Gastroesophageal sphincter (tissue), 4 donors: ENCODE measurements at regions not wholly inside any gene's neighbourhood (a gene's known extent, or its start where the extent isn't known, plus 50 kb on each side); places are given as distances from the start of the nearest gene placed in this dataset.

ENCODE experiments used
- ATAC-seq: fragments of 150-250 bp; one replicate; pipeline ENCODE4 v1.9.1; 2016; ENCODE audit warnings: mild to moderate bottlenecking, moderate library complexity
- H3K27ac ChIP-seq, 4 donors: fragments of 200-600 bp; sonication (generic) in 3 of 4; 1 replicate in 3 of 4; 2 replicates in 1 of 4; pipeline ENCODE4 v1.5.1; 2016 to 2019
- H3K27me3 ChIP-seq: fragments of 200-600 bp; sonication (generic); one replicate; pipeline ENCODE4 v1.5.1; 2019
- H3K36me3 ChIP-seq, 2 donors: fragments of 200-600 bp; sonication (generic); one replicate each; pipeline ENCODE4 v1.5.1; 2019; ENCODE audit warnings: control low read depth in 1 of 2
- H3K4me1 ChIP-seq, 3 donors: fragments of 200-600 bp; sonication (generic); 1 replicate in 2 of 3; 2 replicates in 1 of 3; pipeline ENCODE4 v1.5.1; 2016 to 2019; ENCODE audit warnings: control low read depth in 2 of 3
- H3K4me3 ChIP-seq, 2 donors: fragments of 200-600 bp; sonication (generic); one replicate each; pipeline ENCODE4 v1.5.1; 2019; ENCODE audit warnings: mild to moderate bottlenecking in 1 of 2, moderate library complexity in 1 of 2
- H3K9me3 ChIP-seq, 3 donors: fragments of 200-600 bp; sonication (generic); one replicate each; pipeline ENCODE4 v1.5.1; 2017 to 2019; ENCODE audit warnings: control low read depth in 2 of 3
- CTCF ChIP-seq, 4 experiments: fragments of 200-600 bp in 2 of 4; fragments of 450-650 bp in 2 of 4; sonication (generic) in 1 of 4; IDR thresholded peaks; one replicate each; pipeline ENCODE4 v1.5.1; 2017 to 2019; ENCODE audit warnings: antibody characterized with exemption in 4 of 4, mild to moderate bottlenecking in 2 of 4, moderate library complexity in 2 of 4
- EP300 ChIP-seq: sonication (generic); formaldehyde crosslinking; IDR thresholded peaks from one replicate; pipeline ENCODE4 v1.6.1; 2017; ENCODE audit warnings: antibody characterized with exemption, mild to moderate bottlenecking
- POLR2A ChIP-seq, 2 donors: fragments of 450-650 bp; IDR thresholded peaks; one replicate each; pipeline ENCODE4 v1.6.1; 2017; ENCODE audit warnings: antibody characterized with exemption in 2 of 2, mild to moderate bottlenecking in 2 of 2, moderate library complexity in 1 of 2
- POLR2AphosphoS5 ChIP-seq: sonication (generic); formaldehyde crosslinking; IDR thresholded peaks from one replicate; pipeline ENCODE4 v1.6.1; 2017; ENCODE audit warnings: antibody characterized with exemption
- WGBS, 2 donors: methylation state at CpG; one replicate each; pipeline ENCODE4 v1.1.5; 2018; ENCODE audit warnings: low coverage in 1 of 2; 5-methylcytosine and 5-hydroxymethylcytosine counted together

- H3K9me3 ChIP-seq: no peaks in the 10 kb centered on the region
- no peaks in the 10 kb centered on the region for H3K27me3 ChIP-seq
- H3K4me1 ChIP-seq: no peaks in the 10 kb centered on the region
- no peak overlapping the region for H3K27ac ChIP-seq
- ATAC-seq: no peak
- WGBS, 2 donors: 71 to 85% methylated on average over 1 of the region's 1 CpG
- H3K4me3 ChIP-seq: no peak overlapping the region
- no peaks in the 10 kb centered on the region for H3K36me3 ChIP-seq
- TF ChIP-seq POLR2A (IDR thresholded peaks at IDR 0.05) (no peak), POLR2AphosphoS5 (no peak), CTCF (IDR thresholded peaks at IDR 0.05) (no peak), EP300 (no peak)
Measured at GRCh38 chr6:77249560-77249959, 213.7 kb downstream of the HTR1B start.

GRCh38 chr6:77245026-77245425, 218.3 kb downstream of the HTR1B start:
- no peak overlapping the region for H3K4me3 ChIP-seq
- H3K36me3 ChIP-seq: no peaks in the 10 kb centered on the region
- no peak overlapping the region for H3K27ac ChIP-seq
- H3K9me3 ChIP-seq: no peaks in the 10 kb centered on the region
- ATAC-seq: no peak
- 68 to 83% methylated on average over 2 of the region's 2 CpGs for WGBS, 2 donors
- no peaks in the 10 kb centered on the region for H3K27me3 ChIP-seq
- no peak for TF ChIP-seq CTCF (IDR thresholded peaks at IDR 0.05)
- TF ChIP-seq EP300: no peak
- no peak for TF ChIP-seq POLR2A (IDR thresholded peaks at IDR 0.05)
- no peaks in the 10 kb centered on the region for H3K4me1 ChIP-seq

GRCh38 chr6:77231438-77232305, 231.6 kb downstream of the HTR1B start:
- no peaks in the 10 kb centered on the region for H3K9me3 ChIP-seq
- H3K4me3 ChIP-seq: no peak overlapping the region
- no peak for ATAC-seq
- no peaks in the 10 kb centered on the region for H3K27me3 ChIP-seq
- H3K4me1 ChIP-seq: no peaks in the 10 kb centered on the region
- WGBS, 2 donors: 75 to 83% methylated on average over 1 of the region's 1 CpG
- H3K27ac ChIP-seq: no peak overlapping the region
- no peak for TF ChIP-seq EP300
- no peak for TF ChIP-seq POLR2A (IDR thresholded peaks at IDR 0.05)
- no peak for TF ChIP-seq CTCF (IDR thresholded peaks at IDR 0.05)
- no peaks in the 10 kb centered on the region for H3K36me3 ChIP-seq

- no peak for ATAC-seq
- Histone ChIP-seq H3K4me3 (no peak overlapping the region), H3K27me3 (no peaks in the 10 kb centered on the region), H3K4me1 (no peaks in the 10 kb centered on the region), H3K36me3 (no peaks in the 10 kb centered on the region), H3K9me3 (no peaks in the 10 kb centered on the region), H3K27ac (no peak overlapping the region)
- TF ChIP-seq POLR2AphosphoS5: no peak
- no peak for TF ChIP-seq CTCF (IDR thresholded peaks at IDR 0.05)
- TF ChIP-seq POLR2A (IDR thresholded peaks at IDR 0.05): no peak
- no peak for TF ChIP-seq EP300
Measured at GRCh38 chr6:77228279-77228678, 235.0 kb downstream of the HTR1B start.

GRCh38 chr6:77217896-77218295, 245.4 kb downstream of the HTR1B start:
- no peaks in the 10 kb centered on the region for H3K36me3 ChIP-seq

More at GRCh38 chr6:77217896-77218295, 245.4 kb downstream of the HTR1B start:
- Histone ChIP-seq H3K27ac (no peak overlapping the region), H3K4me3 (no peak overlapping the region), H3K4me1 (no peaks in the 10 kb centered on the region), H3K9me3 (no peaks in the 10 kb centered on the region), H3K27me3 (no peaks in the 10 kb centered on the region)
- no peak for ATAC-seq
- no peak for TF ChIP-seq POLR2A (IDR thresholded peaks at IDR 0.05)
